GM18507 (cell line): ENCODE measurements at regions not wholly inside any gene's neighbourhood (a gene's known extent, or its start where the extent isn't known, plus 50 kb on each side); places are given as distances from the start of the nearest gene placed in this dataset.
"Not testable (repeated sequence)": the region's sequence is repeated elsewhere in the genome, so short reads cannot be mapped to it uniquely, and the experiment has no call there.

Experiments
- DNase-seq: peaks from one replicate; pipeline ENCODE4 v3.0.0; 2011; ENCODE audit warnings: low read depth; ENCODE audit not compliant: insufficient read length; ENCODE audit errors: extremely low spot score
- FAIRE-seq: peaks from 2 replicates; lab custom pipeline; 2011; peaks lifted over from hg19 to GRCh38; lab: Jason Lieb, UNC

GRCh38 chr3:89867286-89867685 is 759.9 kb downstream of the EPHA3 start:
- DNase-seq: no peak
- FAIRE-seq: no peak

GRCh38 chr3:89876116-89876515 is 768.7 kb downstream of the EPHA3 start:
- FAIRE-seq: no peak

GRCh38 chr3:89877230-89877629 is 769.8 kb downstream of the EPHA3 start:
- DNase-seq: no peak
- FAIRE-seq: no peak

More at GRCh38 chr3:89876116-89876515, 768.7 kb downstream of the EPHA3 start:
- no peak for DNase-seq

GRCh38 chr3:89889386-89889785 is 782.0 kb downstream of the EPHA3 start:
- no peak for FAIRE-seq
- DNase-seq: no peak

GRCh38 chr3:89908711-89909213 is 801.3 kb downstream of the EPHA3 start:
- FAIRE-seq (no peak), DNase-seq (no peak)

- DNase-seq (no peak), FAIRE-seq (no peak)
These were observed 804.6 kb downstream of the EPHA3 start for GRCh38 chr3:89912031-89912430.

- DNase-seq (no peak), FAIRE-seq (no peak)
These were observed 816.6 kb downstream of the EPHA3 start for GRCh38 chr3:89923921-89924610.

- FAIRE-seq (no peak), DNase-seq (no peak)
These were observed 818.6 kb downstream of the EPHA3 start for GRCh38 chr3:89925976-89926375.

GRCh38 chr3:89932882-89933281 is 825.5 kb downstream of the EPHA3 start:
- FAIRE-seq (no peak), DNase-seq (no peak)

- not testable (repeated sequence) for FAIRE-seq, DNase-seq
These were observed 837.0 kb downstream of the EPHA3 start for GRCh38 chr3:89944461-89944860.

GRCh38 chr3:89946884-89947283 is 839.5 kb downstream of the EPHA3 start:
- no peak for DNase-seq
- FAIRE-seq: no peak

- FAIRE-seq (no peak), DNase-seq (no peak)
These were observed 840.0 kb downstream of the EPHA3 start for GRCh38 chr3:89947337-89947954.

- DNase-seq (no peak), FAIRE-seq (no peak)
These were observed 840.6 kb downstream of the EPHA3 start for GRCh38 chr3:89948008-89948407.

GRCh38 chr3:89950772-89951171 is 843.4 kb downstream of the EPHA3 start:
- DNase-seq: no peak
- FAIRE-seq: no peak

GRCh38 chr3:89954137-89954536 is 846.7 kb downstream of the EPHA3 start:
- FAIRE-seq (no peak), DNase-seq (no peak)

- DNase-seq (no peak), FAIRE-seq (no peak)
These were observed 847.7 kb downstream of the EPHA3 start for GRCh38 chr3:89955156-89955555.

GRCh38 chr3:89957451-89957850 is 850.0 kb downstream of the EPHA3 start:
- FAIRE-seq: no peak
- no peak for DNase-seq

GRCh38 chr3:89958163-89958562 is 850.7 kb downstream of the EPHA3 start:
- FAIRE-seq, DNase-seq: not testable (repeated sequence)

GRCh38 chr3:89964347-89964746 is 856.9 kb downstream of the EPHA3 start:
- FAIRE-seq (no peak), DNase-seq (no peak)

GRCh38 chr3:89966877-89967665 is 859.6 kb downstream of the EPHA3 start:
- DNase-seq (no peak), FAIRE-seq (no peak)
